ENCODE measurements at regions not wholly inside any gene's neighbourhood (a gene's known extent, or its start where the extent isn't known, plus 50 kb on each side); places are given as distances from the start of the nearest gene placed in this dataset.

- TF ChIP-seq CTCF (IDR thresholded peaks at IDR 0.05; ENCODE audit: extremely low read depth, missing control alignments) = no peak
- DNase-seq (ENCODE audit: low spot score) = no peak
Measured at GRCh38 chr4:42345962-42346544, 51.2 kb upstream of the SHISA3 start.

- TF ChIP-seq CTCF (IDR thresholded peaks at IDR 0.05; ENCODE audit: extremely low read depth, missing control alignments) = no peak
- DNase-seq (ENCODE audit: low spot score) = no peak
Measured at GRCh38 chr4:42347076-42347475, 50.2 kb upstream of the SHISA3 start.

Measured in GM20000 (cell line).